Keratinocyte (primary cell): ENCODE measurements at regions not wholly inside any gene's neighbourhood (a gene's known extent, or its start where the extent isn't known, plus 50 kb on each side); places are given as distances from the start of the nearest gene placed in this dataset.
A peak's percentile ranks its signal among the peaks of the same experiment; 100 is the strongest.

Experiments used
- DNase-seq: peaks from one replicate; pipeline ENCODE4 v3.0.0-alpha.2; 2011; ENCODE audit warnings: low read depth, missing footprints, low spot score
- FAIRE-seq: peaks from 2 replicates; lab custom pipeline; 2011; peaks lifted over from hg19 to GRCh38; lab: Jason Lieb, UNC
- H2AFZ ChIP-seq: 2 replicates; pipeline ENCODE4 v1.6.0; 2012; ENCODE audit warnings: low read length, control low read depth, inconsistent platforms; ENCODE audit not compliant: control insufficient read depth
- H3K27ac ChIP-seq: 2 replicates; pipeline ENCODE4 v1.5.1; 2011; ENCODE audit warnings: low read length; ENCODE audit not compliant: control insufficient read depth, insufficient read depth
- H3K27me3 ChIP-seq: 3 replicates; pipeline ENCODE4 v1.6.0; 2011; ENCODE audit warnings: low read length; ENCODE audit not compliant: control insufficient read depth, insufficient read depth; ENCODE audit errors: extremely low read depth
- H3K36me3 ChIP-seq, 2 experiments: 2 replicates in 1 of 2; 3 replicates in 1 of 2; pipeline ENCODE4 v1.5.1; 2011; ENCODE audit warnings: low read length in 2 of 2, mild to moderate bottlenecking in 1 of 2; ENCODE audit not compliant: control insufficient read depth in 2 of 2, insufficient read depth in 2 of 2; ENCODE audit errors: extremely low read depth in 1 of 2
- H3K4me1 ChIP-seq: 3 replicates; pipeline ENCODE4 v1.5.1; 2011; ENCODE audit warnings: low read length; ENCODE audit not compliant: control insufficient read depth, insufficient read depth; ENCODE audit errors: extremely low read depth
- H3K4me2 ChIP-seq: 3 replicates; pipeline ENCODE4 v1.6.0; 2011; ENCODE audit warnings: low read depth, low read length; ENCODE audit not compliant: control insufficient read depth, insufficient read depth; ENCODE audit errors: extremely low read depth
- H3K4me3 ChIP-seq, 3 experiments: fragments of 200-600 bp in 1 of 3; sonication (generic) in 1 of 3; 2 replicates in 2 of 3; 3 replicates in 1 of 3; pipeline ENCODE4 v1.5.1; 2011 to 2016; ENCODE audit warnings: low read length in 3 of 3, mild to moderate bottlenecking in 3 of 3, control low read depth in 2 of 3, inconsistent platforms in 1 of 3, low read depth in 1 of 3, mixed read lengths in 1 of 3, mixed run types in 1 of 3, moderate library complexity in 1 of 3; ENCODE audit not compliant: control insufficient read depth in 2 of 3, insufficient read depth in 2 of 3; ENCODE audit errors: extremely low read depth in 1 of 3
- H3K79me2 ChIP-seq: 2 replicates; pipeline ENCODE4 v1.6.0; 2012; ENCODE audit warnings: low read length; ENCODE audit not compliant: control insufficient read depth, insufficient read depth
- H3K9ac ChIP-seq: 3 replicates; pipeline ENCODE4 v1.6.0; 2011; ENCODE audit warnings: low read length; ENCODE audit not compliant: control insufficient read depth, insufficient read depth; ENCODE audit errors: extremely low read depth
- H3K9me1 ChIP-seq: 3 replicates; pipeline ENCODE4 v1.6.0; 2011; ENCODE audit warnings: low read length; ENCODE audit not compliant: control insufficient read depth, insufficient read depth; ENCODE audit errors: extremely low read depth
- H3K9me3 ChIP-seq: 2 replicates; pipeline ENCODE4 v1.5.1; 2012; ENCODE audit warnings: low read depth, low read length; ENCODE audit not compliant: control insufficient read depth
- H4K20me1 ChIP-seq: 3 replicates; pipeline ENCODE4 v1.6.0; 2011; ENCODE audit warnings: low read length; ENCODE audit not compliant: control insufficient read depth, insufficient read depth; ENCODE audit errors: extremely low read depth
- EZH2 ChIP-seq: IDR thresholded peaks from one replicate; pipeline ENCODE4 v1.6.1; 2012; ENCODE audit warnings: inconsistent platforms, mild to moderate bottlenecking, low read length, moderate library complexity
- dilution Hi-C: fragments of 300-500 bp; cut with MboI; formaldehyde crosslinking; loops from one replicate; pipeline ENCODE4 v1.7.0; 2020; ENCODE audit warnings: low sequenced_read_pairs; ENCODE audit not compliant: extremely low pct_ligation_motif_present
- TF ChIP-seq, protein P1 (sequence below), 3 experiments: IDR thresholded peaks in 1 of 3; conservative IDR thresholded peaks in 1 of 3; optimal IDR thresholded peaks in 1 of 3; 2 replicates in 2 of 3; 3 replicates in 1 of 3; pipeline versions ENCODE3 to v1.5.1; 2011; ENCODE audit warnings: low read length in 3 of 3, mild to moderate bottlenecking in 3 of 3, moderate library complexity in 2 of 3, control low read depth in 1 of 3, inconsistent platforms in 1 of 3; ENCODE audit not compliant: insufficient read depth in 2 of 3; ENCODE audit errors: extremely low read depth in 1 of 3

DNA sequence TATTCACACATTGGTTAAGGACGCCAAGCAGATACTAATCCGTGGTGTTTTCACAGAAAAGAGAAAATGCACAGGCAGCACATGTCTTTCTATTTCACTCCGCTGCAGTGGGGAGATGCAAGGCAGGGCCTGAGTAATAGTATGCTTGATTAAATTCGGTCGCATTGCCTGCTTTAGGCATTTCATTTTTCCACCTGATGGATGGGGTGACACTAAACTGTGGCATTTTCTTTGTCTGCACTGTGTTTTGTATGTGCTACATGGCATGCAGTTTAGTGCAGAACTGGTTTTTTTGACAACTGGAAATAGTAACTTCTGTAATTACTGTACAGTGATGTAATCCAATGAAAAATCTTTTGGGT lies 94.9 kb downstream of the SLC17A6 start:
- Histone ChIP-seq H3K79me2 (no peaks in the 10 kb centered on the region), H3K9me1 (no peaks in the 10 kb centered on the region), H3K27me3 (no peaks in the 10 kb centered on the region), H3K4me3 (peak overlapping the region in 1 of 3 experiments; percentile 16), H3K4me1 (peaks cover 9% of the 10 kb centered on the region), H4K20me1 (no peaks in the 10 kb centered on the region), H3K27ac (no peak overlapping the region), H3K9me3 (no peaks in the 10 kb centered on the region), H3K36me3 (no peaks in the 10 kb centered on the region), H2AFZ (peak overlapping the region; percentile 83), H3K9ac (no peak overlapping the region), H3K4me2 (peak overlapping the region; percentile 81)
- no peak for TF ChIP-seq EZH2
- TF ChIP-seq, protein P1, sequence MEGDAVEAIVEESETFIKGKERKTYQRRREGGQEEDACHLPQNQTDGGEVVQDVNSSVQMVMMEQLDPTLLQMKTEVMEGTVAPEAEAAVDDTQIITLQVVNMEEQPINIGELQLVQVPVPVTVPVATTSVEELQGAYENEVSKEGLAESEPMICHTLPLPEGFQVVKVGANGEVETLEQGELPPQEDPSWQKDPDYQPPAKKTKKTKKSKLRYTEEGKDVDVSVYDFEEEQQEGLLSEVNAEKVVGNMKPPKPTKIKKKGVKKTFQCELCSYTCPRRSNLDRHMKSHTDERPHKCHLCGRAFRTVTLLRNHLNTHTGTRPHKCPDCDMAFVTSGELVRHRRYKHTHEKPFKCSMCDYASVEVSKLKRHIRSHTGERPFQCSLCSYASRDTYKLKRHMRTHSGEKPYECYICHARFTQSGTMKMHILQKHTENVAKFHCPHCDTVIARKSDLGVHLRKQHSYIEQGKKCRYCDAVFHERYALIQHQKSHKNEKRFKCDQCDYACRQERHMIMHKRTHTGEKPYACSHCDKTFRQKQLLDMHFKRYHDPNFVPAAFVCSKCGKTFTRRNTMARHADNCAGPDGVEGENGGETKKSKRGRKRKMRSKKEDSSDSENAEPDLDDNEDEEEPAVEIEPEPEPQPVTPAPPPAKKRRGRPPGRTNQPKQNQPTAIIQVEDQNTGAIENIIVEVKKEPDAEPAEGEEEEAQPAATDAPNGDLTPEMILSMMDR (optimal IDR thresholded peaks at IDR 0.05 in 1 of 3, IDR thresholded peaks at IDR 0.05 in 1 of 3, conservative IDR thresholded peaks at IDR 0.05 in 1 of 3; ENCODE audit: extremely low read depth in 1 of 3, insufficient read depth in 2 of 3, low read length in 3 of 3), result no peak
- FAIRE-seq (no peak), DNase-seq (no peak)
- dilution Hi-C loops, result no loop called here

DNA sequence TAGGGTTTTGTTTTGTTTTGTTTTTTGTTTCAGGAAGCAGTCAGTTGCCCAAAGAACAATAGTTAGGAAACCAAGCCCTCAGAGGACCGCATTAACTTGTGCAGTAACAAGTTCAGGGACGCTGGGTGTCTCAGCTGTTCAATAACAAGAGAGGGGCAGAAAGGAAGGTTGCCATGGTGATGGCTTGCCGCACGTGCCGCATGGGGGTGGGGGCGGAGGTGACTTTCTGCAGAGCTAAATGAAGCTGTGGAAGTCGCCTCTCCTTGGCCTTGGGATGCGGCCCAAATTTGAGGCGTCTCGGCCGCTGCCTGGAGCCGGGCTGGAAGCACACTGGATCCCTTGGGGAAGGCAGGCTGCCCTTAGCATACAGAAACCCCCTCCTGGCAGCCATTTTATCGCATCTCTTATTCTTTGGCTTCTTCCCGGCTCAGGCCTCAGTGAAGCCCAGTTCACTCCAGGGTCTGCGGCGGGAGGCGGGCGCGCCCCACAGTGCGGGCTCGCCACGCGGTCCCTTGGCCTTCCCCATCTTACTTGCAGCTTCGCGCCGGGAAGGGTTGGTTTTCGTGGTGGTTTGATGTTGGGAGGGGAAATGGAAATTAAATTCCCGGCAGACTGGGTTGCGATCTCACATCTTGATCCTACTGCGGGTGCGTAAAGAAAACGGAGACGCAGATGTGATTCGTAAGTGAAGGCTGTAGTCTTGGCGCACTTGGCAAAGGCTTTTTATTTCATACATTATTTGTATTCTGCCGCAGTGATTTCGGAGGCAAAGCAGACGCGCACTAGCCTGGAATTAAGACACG lies 94.3 kb downstream of the SLC17A6 start:
- H4K20me1 ChIP-seq, result no peaks in the 10 kb centered on the region
- H2AFZ ChIP-seq, result peak overlapping the region; percentile 83
- no peaks in the 10 kb centered on the region for H3K36me3 ChIP-seq
- peaks cover 9% of the 10 kb centered on the region for H3K4me1 ChIP-seq
- dilution Hi-C loops, result no loop called here
- H3K9me1 ChIP-seq, result no peaks in the 10 kb centered on the region
- H3K27ac ChIP-seq, result no peak overlapping the region
- H3K4me2 ChIP-seq, result peak overlapping the region; percentile 81
- FAIRE-seq (peak; percentile 66), DNase-seq (no peak)
- H3K27me3 ChIP-seq, result no peaks in the 10 kb centered on the region
- H3K79me2 ChIP-seq, result no peaks in the 10 kb centered on the region
- H3K9me3 ChIP-seq, result no peaks in the 10 kb centered on the region
- H3K4me3 ChIP-seq, result peak overlapping the region in 2 of 3 experiments; percentile 6 to 16
- no peak overlapping the region for H3K9ac ChIP-seq
- TF ChIP-seq, protein P1 (optimal IDR thresholded peaks at IDR 0.05 in 1 of 3, IDR thresholded peaks at IDR 0.05 in 1 of 3, conservative IDR thresholded peaks at IDR 0.05 in 1 of 3; ENCODE audit: extremely low read depth in 1 of 3, insufficient read depth in 2 of 3, low read length in 3 of 3), result no peak
- TF ChIP-seq EZH2, result no peak
